BE2C (cell line): ENCODE measurements at regions not wholly inside any gene's neighbourhood (a gene's known extent, or its start where the extent isn't known, plus 50 kb on each side); places are given as distances from the start of the nearest gene placed in this dataset.

Source experiments
- DNase-seq: peaks from one replicate; pipeline ENCODE4 v3.0.0-alpha.2; 2020
- H3K27me3 ChIP-seq: fragments of 250-450 bp; sonication (Bioruptor Pico); 2 replicates; pipeline ENCODE4 v1.5.1; 2020; ENCODE audit warnings: mild to moderate bottlenecking
- H3K36me3 ChIP-seq: fragments of 250-450 bp; sonication (Bioruptor Pico); 2 replicates; pipeline ENCODE4 v1.5.1; 2020; ENCODE audit warnings: mild to moderate bottlenecking
- H3K4me1 ChIP-seq: fragments of 250-450 bp; sonication (Bioruptor Pico); 2 replicates; pipeline ENCODE4 v1.5.1; 2020
- H3K4me3 ChIP-seq: 2 replicates; pipeline ENCODE4 v1.5.1; 2011; ENCODE audit warnings: low read depth, low read length
- H3K9me3 ChIP-seq: fragments of 250-450 bp; sonication (Bioruptor Pico); 2 replicates; pipeline ENCODE4 v1.5.1; 2020
- TF ChIP-seq, protein P1 (sequence below): IDR thresholded peaks from 2 replicates; pipeline ENCODE4 v1.5.1; 2012; ENCODE audit warnings: mild to moderate bottlenecking, low read depth, low read length

GRCh38 chr4:24686866-24687692 is 102.7 kb upstream of the DHX15 start:
- no peak overlapping the region for H3K4me3 ChIP-seq
- H3K4me1 ChIP-seq = no peaks in the 10 kb centered on the region
- TF ChIP-seq, protein P1, sequence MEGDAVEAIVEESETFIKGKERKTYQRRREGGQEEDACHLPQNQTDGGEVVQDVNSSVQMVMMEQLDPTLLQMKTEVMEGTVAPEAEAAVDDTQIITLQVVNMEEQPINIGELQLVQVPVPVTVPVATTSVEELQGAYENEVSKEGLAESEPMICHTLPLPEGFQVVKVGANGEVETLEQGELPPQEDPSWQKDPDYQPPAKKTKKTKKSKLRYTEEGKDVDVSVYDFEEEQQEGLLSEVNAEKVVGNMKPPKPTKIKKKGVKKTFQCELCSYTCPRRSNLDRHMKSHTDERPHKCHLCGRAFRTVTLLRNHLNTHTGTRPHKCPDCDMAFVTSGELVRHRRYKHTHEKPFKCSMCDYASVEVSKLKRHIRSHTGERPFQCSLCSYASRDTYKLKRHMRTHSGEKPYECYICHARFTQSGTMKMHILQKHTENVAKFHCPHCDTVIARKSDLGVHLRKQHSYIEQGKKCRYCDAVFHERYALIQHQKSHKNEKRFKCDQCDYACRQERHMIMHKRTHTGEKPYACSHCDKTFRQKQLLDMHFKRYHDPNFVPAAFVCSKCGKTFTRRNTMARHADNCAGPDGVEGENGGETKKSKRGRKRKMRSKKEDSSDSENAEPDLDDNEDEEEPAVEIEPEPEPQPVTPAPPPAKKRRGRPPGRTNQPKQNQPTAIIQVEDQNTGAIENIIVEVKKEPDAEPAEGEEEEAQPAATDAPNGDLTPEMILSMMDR = peak; percentile 66
- H3K36me3 ChIP-seq = no peaks in the 10 kb centered on the region
- H3K9me3 ChIP-seq = no peaks in the 10 kb centered on the region
- no peaks in the 10 kb centered on the region for H3K27me3 ChIP-seq
- peak; percentile 21 for DNase-seq

DNA sequence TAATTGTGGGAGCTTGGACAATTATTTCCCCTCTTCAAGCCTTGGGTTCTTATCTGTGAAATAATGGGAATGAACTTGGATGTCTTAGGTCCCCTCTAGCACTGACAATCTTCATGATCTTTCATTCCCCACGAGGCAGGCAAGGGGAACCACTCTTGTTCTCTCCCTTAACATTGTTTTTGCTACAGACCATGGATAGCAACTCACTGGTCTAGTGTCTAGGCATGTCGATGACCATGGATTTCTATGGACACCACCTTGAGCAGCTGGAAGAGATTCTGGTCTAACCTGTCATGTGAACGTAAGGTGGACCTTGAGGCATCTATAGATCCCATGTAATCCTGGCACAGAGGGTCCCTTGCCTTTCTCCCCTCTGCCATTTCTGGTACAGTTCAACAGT is 104.1 kb upstream of the DHX15 start:
- Histone ChIP-seq H3K4me1 (no peaks in the 10 kb centered on the region), H3K36me3 (no peaks in the 10 kb centered on the region), H3K4me3 (no peak overlapping the region), H3K27me3 (no peaks in the 10 kb centered on the region), H3K9me3 (no peaks in the 10 kb centered on the region)
- TF ChIP-seq, protein P1 = no peak
- no peak for DNase-seq

DNA sequence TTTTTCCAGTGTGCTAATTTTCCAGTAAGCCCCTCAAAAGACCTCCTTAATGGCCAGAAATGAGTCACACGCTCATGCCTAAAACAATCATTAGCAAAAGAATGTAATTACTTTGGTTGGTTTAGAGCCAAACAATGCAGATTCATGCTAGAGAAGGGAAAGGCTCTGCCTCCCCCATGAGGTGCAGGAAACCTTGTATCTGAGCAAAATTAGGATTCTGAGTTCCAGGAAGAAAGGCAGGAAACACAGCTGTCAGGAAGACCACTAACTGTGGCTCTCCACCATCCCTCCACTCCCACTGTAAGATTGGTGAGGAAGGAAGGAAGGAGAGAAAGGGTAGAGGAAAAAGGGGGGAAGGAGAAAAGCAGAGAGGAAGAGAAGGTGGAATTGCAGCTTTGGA is 104.9 kb upstream of the DHX15 start:
- Histone ChIP-seq H3K36me3 (no peaks in the 10 kb centered on the region), H3K9me3 (no peaks in the 10 kb centered on the region), H3K27me3 (no peaks in the 10 kb centered on the region), H3K4me3 (no peak overlapping the region), H3K4me1 (no peaks in the 10 kb centered on the region)
- TF ChIP-seq, protein P1 = no peak
- no peak for DNase-seq

DNA sequence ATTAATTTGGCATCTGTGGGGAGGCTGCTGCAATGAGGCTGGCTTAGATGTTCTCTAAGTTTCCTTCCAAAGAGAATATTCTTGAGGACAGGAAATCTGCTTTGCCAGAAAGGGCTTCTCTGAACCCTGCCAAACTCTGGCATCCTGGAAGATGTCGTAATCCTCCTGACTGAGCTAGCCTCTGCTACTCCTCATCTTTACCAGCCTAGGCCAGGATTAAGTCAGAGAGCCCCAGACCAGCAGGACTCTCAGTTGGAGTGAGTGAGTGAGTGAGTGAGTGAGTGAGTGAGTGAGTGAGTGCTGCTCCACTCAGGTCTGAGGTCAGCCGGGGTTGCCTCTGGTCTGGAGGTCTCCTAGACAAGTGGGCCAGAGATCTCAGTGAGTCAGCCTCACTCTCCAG is 104.9 kb upstream of the SOD3 start:
- H3K9me3 ChIP-seq = no peaks in the 10 kb centered on the region
- DNase-seq = no peak
- no peaks in the 10 kb centered on the region for H3K36me3 ChIP-seq
- H3K27me3 ChIP-seq = no peaks in the 10 kb centered on the region
- TF ChIP-seq, protein P1 = no peak
- no peaks in the 10 kb centered on the region for H3K4me1 ChIP-seq
- no peak overlapping the region for H3K4me3 ChIP-seq

DNA sequence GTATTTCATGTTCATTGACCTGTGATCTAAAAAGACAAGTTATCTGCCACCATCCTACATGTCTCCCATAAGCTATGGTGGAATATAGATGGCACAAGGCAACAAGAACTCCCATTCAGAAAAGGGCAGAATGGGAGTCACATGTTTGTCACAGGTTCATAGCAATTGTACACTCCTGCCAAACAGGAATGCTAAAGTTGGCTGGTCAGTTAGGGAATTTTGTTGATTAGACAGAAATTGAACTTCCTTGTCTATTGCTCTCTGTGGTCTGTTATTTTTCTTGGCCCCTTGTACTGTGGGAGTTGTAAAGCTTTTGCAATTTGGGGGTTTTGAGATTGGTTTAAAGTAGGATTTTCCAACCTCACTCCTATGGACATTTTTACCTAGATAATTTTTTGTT is 101.7 kb upstream of the SOD3 start:
- TF ChIP-seq, protein P1 = no peak
- H3K9me3 ChIP-seq = no peaks in the 10 kb centered on the region
- no peaks in the 10 kb centered on the region for H3K36me3 ChIP-seq
- H3K27me3 ChIP-seq = no peaks in the 10 kb centered on the region
- H3K4me3 ChIP-seq = no peak overlapping the region
- H3K4me1 ChIP-seq = no peaks in the 10 kb centered on the region
- no peak for DNase-seq

- Histone ChIP-seq H3K27me3 (no peaks in the 10 kb centered on the region), H3K4me3 (no peak overlapping the region), H3K9me3 (no peaks in the 10 kb centered on the region), H3K4me1 (no peaks in the 10 kb centered on the region), H3K36me3 (no peaks in the 10 kb centered on the region)
- no peak for DNase-seq
- TF ChIP-seq, protein P1 = no peak
These were observed 95.3 kb upstream of the SOD3 start for GRCh38 chr4:24700118-24700517.
